ENCODE measurements at regions not wholly inside any gene's neighbourhood (a gene's known extent, or its start where the extent isn't known, plus 50 kb on each side); places are given as distances from the start of the nearest gene placed in this dataset.

DNA sequence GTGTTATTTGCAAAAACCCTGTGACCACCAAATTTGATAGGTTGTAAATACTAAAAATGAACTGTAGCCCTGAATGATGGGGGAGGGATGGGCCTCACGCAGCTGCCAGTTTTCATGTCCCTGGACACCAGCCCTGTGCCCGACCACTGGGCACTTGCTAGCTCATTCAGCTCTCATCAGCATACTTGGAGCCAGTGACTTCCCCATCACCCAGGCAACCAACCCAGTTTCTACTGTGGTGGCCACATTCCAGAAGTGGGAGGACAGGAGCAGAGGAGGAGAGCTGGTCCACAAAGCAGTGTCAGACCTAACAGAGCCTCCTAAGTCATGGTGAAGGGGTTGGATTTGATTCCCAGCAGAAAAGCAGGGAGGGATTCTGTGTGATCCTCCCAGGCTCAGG is 128.2 kb downstream of the CPEB2 start:
- DNase-seq (ENCODE audit: low spot score) = no peak

DNA sequence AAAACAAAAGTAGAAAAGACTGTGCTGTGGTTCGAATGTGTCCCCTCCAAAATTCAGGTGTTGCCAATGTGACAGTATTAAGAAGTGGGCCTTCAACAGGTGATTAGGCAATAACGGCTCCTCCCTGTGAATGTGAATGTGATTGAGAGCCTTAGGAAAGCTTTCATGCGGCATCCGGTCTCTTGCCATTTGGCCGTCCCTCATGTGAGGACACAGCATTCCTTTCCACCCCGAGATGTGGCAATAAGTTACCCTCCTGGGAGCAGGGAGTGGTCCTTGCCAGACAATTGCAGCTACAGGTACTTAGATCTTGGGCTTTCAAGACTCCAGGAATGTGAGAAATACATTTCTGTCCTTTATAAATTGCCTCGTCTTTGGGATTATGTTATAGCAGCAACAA is 129.3 kb downstream of the CPEB2 start:
- no peak for DNase-seq (ENCODE audit: low spot score)

DNA sequence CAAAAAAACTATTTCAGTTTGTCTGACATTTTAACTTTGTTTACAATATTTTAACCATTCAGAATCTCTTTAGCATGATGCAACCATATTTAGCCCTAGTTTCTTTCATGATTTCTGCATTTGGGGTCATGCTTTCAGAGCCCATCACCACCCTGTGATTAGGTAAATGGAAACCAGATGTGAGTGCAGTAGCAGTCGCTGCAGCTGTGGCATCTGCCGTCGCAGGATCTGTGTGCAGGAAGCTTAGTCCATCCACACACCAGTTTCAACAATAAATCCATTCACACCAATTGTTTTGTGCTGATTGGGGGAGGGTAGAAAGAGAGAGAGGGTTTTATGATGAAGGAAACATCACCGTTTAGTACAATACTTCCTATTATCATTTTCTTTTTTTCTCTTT is 130.5 kb downstream of the CPEB2 start:
- no peak for DNase-seq (ENCODE audit: low spot score)

DNA sequence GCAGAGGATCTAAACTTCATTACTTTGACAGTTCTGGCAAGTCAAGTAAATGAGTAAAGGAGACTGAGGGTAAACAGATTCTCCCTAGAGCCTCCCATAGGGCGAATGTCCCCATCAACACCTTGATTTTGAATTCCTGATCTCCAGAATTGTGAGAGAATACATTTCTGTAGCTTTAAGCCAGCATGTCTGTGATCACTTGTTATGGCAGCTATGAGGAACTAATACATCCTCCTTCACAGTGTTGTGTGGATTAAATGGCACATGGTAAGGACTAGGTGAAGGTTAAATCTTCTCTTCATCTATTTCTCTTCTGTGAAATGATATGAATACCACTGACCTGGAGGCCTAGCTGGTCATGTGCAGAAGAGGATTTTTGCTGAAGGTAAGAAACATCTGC is 137.3 kb downstream of the CPEB2 start:
- no peak for DNase-seq (ENCODE audit: low spot score)

DNA sequence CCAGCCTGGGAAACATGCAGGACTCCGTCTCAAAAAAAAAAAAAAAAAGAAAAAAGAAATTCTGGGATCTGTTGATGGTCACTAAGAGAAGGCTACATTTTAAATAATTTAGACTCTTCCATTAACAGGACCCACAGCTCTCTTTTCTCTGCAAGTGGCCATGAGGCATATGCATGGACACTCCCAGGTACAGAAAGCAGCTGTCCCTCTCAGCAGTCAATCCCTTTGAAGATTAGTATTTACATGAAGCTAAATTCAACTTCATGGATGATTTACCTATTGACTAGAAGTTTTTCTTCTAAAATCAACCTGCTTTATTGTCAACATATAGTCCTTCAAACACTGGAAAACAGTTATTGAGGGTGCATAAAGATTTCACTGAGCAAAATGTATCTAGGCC is 139.9 kb downstream of the CPEB2 start:
- DNase-seq (ENCODE audit: low spot score) = no peak

DNA sequence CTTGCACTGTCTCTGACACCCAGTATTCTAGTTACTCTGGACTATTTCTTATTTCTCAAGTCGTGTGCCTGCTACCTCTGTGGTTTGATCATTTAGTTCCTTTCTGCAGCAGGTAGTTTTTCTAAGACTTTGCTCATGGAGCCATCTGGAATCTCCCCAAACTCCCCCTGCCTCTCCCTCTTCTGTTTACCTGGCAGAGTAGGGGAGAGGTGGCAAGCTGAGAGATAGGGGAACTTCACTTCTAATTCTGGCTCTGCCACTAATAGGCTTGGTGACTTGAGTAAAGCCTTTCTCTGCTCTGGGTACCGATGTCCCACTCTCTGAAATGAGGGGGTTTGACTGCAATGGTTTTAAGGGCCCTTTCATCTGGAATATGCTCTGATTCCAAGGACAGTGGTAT is 141.3 kb downstream of the CPEB2 start:
- DNase-seq (ENCODE audit: low spot score) = no peak

DNA sequence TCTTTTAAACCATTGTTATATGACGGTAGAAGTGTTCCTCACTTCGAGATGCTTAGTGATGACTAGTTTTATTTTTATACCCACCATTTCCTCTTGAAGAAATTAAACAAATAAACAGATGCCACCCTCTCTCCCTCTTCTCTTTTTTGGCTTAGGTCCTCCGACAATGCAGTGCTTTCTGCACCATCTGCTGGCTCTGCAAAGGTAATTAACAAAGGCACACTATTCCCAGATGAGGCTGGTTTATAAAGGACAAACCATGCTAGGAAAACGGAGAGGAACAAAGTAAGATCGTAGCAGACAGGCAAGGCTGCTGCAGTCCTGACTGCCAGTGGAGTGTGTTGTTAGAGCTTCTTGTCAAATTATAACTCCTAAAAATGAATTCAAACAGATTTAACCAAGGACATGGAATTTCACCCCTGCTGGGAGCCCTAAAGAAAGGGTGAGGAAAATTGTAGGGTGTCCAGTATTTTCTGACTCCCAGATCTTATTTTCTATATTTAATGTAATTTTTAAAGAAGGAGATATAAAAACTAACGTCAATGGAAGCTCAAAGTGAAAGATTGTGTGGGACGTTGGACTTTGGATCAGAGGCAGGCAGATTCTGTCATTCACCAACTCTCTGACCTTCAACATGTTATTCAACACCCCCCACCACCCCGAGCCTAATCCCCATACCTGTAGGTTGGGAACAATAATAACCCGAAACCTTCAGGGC is 142.1 kb downstream of the CPEB2 start:
- DNase-seq (ENCODE audit: low spot score) = no peak

DNA sequence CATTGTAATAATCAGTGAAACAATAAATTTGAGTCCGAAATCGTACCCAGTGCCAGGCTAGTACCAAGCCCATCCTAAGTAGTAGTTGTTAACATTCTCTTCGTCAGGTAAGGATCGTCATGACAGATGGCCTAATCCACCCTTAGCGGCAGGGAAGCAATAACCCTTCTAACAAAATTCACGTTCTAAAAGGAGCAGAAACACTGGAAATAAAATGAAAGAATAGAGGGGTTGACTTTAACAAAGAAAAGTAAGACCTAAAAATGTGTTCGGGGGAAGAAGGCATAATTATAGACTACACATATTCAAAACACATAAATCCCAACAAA is 142.7 kb downstream of the CPEB2 start:
- no peak for DNase-seq (ENCODE audit: low spot score)

DNA sequence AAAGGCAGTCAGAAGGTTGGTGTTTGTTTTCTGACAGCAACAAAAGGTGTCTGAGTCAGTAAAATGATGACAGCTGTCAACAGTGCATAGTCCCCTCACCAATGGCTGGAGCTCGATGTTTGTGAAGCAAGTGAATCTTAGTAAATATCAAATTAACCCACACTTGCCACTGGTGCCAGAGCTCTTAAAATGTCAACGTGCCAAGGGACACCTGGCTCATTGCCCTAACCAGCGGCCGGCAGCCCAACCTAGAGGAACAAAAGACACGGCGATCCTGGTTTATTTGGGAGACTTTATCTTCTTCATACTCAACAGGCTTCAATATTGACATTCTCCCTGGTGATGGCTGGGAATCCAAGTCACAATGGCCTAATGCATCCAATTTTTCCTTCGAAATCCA is 143.4 kb downstream of the CPEB2 start:
- no peak for DNase-seq (ENCODE audit: low spot score)

DNA sequence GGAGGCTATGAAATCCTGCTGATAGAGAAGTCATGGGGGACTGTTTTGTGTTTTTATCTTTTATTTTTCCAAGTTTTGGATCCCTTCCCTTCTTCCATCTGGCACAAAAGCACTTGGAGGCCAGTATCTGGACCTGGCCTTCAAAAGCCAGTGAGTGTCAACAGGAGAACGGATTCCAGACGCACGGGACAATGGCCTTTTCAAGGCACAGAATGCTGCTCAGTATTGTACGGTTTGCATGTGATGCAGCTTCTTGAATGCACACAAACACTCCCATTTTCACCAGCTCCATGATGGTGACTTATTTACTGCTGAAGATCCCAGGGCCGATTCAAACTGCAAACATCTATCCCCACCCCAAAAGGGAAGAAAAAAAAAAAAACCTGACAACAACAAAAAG is 145.4 kb downstream of the CPEB2 start:
- no peak for DNase-seq (ENCODE audit: low spot score)

DNA sequence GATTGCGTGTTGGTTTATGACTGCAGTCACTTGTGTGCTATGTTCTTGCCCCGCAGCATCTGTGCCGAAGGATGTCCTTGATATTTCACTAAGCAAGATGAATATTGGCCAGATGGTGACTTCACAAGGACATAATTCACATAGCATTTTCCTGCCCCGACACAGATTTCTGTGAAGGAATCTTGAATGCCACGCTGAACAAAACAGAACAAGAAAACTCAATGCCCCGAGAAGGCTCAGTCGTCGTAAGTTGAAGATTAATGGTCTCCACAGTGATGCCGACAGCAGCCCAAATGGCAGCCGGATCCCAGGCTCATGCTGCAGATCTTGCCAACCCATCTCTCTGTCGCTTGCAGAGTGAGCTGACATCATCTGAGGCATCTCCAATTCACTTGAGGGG is 145.9 kb downstream of the CPEB2 start:
- DNase-seq (ENCODE audit: low spot score) = no peak

DNA sequence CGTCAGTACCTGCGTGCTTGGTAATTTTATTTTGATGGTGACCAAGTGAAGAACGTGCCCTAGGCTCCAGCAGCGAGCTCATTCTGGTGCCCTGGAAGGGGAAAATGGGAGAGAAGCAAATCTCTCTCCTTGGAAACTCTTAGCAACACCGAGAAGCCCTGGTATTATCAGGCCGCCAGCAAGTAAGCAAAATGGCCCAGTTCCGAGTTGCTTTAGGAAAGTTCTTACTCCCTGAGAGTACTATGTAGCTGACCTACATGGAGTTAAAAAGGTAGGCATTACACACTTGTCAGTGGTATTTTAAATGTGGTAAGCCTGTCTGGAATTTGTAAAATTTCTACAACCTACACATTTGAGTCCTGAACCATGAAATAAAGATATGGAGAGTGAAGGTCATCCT is 146.4 kb downstream of the CPEB2 start:
- no peak for DNase-seq (ENCODE audit: low spot score)

DNA sequence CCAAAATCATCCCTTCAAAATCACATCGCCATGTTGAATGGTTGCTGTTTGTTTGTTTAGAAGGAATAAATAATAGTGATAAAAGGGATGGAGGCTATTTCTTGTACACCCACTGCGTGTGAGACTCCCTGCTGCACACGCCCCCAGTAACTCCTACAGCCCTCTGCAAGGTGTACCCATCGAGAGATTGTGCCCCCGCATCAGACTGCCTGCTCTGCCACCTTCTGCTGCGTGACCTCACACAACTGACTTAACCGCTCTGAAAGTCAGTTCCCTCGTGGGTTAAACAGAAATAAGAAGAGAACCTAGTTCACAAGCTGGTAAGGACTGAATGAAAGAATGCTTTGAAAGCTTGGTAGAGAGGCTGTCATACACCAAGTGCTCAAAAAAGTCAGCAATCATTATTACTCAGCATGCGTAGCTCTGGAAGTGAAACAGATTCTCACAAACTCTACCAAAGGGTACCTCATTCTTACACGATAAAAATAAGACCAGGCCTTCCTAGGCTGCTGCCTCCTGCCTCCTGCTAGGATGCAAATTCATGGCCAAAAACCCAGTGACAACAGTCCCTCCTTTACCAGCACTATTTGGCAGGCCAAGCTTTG is 147.1 kb downstream of the CPEB2 start:
- no peak for DNase-seq (ENCODE audit: low spot score)

DNA sequence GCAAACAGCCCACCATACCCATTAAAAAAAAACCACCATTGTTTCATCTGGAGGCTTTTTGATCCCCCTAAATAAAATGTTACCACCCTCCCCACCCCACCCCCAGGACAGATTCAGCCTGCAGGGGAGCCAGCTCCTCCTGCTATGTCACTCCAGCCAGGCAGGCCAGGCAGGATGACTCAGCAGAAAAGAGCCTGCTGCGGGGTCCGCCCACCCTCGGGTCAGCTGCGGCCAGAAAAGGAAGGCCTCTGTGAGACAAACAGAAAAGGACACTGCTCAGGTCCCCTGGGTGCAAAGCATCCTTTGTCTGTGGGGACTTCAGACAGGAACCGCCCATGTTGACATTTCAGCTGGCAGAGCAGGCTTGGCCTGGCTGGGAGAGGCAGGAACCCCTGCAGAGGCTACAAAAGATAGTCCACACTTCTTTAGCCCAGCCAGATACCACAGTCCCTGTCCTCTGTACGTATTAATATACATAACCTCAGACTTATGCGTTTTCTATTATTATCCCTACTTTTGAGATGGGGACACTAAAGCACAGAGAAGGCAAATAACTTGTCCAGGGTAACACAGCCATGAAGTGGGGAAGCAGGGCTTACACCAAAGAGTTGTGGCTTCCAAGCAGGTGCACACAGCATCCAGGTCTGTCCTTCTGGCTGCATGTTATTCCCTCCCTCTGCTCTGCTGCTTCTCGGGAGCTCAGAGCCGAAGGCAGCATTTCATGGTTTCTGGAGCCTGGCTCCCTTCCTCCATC is 147.7 kb downstream of the CPEB2 start:
- DNase-seq (ENCODE audit: low spot score) = no peak

DNA sequence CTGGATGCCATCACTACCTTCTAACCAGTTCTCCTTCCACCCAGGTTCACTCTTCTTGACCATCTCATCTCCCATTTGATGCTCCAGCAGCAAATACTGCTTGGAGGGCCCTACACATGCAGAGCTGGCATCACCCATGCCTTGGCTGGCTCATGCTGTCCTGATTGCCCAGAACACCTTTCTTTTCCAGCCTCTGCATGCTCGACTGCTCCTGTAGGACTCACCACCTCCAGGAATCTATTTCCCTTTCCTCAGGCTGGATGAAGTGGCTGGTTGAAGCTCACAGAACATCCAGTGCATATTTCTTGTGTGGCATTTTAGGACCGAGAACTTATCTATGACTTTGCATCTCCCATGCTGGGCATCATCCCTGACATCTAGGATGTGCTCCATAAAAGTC is 148.3 kb downstream of the CPEB2 start:
- DNase-seq (ENCODE audit: low spot score) = no peak

DNA sequence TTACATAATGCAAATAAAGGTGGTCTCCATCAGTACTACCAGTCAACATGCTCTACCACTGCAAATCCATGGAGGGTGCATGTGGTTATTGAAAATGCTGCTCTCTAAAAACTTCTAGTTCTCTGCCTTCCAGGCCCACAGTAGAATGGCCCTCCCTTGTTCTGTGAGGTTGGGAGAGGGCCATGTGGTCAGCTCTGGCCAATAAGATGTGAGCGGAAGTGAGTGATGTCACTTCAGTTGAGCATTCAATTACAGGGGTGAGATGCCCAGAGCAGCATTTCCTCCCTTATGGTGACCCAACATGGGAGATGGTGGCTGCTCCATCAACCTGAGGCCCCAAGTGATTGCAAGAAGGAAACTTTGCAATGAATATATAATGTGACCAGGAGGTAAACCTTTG is 148.8 kb downstream of the CPEB2 start:
- DNase-seq (ENCODE audit: low spot score) = no peak

DNA sequence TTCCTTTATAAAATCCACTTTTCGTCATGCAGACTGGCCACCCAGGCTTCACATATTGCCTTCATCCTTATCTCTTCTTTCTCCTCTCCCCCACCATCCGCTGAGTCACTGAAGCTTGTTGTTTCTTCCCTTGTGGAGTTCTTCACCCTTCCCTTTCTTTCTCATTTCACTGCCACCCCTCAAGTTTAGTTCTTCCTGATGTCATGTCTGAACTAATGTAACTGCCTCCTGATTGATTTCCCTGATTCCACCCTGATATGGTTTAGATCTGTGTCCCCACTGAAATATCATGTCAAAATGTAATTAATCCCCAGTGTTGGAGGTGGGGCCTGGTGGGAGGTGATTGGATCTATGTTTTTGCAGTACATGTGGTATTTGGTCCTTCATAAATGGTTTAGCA is 151.4 kb downstream of the CPEB2 start:
- no peak for DNase-seq (ENCODE audit: low spot score)

DNA sequence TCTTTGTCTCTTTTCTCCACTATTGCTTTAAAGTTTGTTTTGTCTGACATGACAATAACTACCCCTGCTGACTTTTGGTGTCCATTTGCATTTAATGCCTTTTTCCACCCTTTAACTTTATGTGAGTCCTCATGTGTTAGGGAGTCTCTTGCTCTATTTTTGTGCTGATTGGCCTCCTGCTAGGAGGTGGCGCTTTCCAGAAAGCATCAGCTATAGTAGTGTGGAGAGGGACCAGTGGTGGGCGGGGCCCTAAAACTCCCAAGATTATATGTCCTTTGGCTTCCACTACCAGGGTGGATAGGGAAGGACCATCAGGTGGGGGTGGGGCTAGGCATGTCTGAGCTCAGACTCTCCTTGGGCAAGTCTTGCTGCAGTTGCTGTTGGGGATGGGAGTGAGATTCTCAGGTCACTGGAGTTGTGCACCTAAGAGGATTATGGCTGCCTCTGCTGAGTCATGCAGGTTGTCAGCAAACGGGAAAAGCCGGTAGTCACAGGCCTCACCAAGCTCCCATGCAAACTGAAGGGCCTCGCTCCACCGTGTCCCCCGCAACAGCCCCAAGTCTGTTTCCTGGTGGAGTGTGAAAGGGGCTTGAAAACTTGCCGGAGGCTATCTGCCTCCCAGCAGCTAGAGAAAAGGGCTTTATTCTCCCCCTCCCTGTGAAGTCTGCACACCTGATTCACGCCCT is 156.3 kb downstream of the CPEB2 start:
- DNase-seq (ENCODE audit: low spot score) = no peak

DNA sequence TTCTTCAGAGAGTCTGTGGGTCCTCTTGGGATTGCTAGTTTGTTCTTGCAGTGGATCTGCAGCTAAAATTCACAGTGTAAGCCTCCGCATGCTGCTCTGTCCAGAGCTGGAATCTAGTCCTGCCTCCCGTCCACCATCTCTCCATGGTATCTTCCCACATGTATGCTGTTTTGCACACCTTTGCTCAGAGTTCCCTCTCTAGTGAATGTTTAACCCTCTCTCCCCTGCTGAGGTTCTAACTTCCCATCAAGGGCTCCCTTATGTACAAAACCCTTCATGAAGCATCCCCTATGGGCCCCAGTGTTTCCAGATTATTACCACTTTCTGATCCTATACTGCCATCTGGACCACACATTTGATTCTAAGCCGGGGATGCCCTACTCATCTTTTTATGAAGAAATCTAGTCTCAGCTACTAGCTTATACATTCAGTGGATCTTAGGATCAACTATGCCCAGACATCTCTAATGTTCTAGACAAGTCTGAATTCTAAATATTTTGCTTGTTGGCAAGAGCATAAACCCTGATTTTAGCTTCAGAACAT is 157.3 kb downstream of the CPEB2 start:
- DNase-seq (ENCODE audit: low spot score) = no peak

DNA sequence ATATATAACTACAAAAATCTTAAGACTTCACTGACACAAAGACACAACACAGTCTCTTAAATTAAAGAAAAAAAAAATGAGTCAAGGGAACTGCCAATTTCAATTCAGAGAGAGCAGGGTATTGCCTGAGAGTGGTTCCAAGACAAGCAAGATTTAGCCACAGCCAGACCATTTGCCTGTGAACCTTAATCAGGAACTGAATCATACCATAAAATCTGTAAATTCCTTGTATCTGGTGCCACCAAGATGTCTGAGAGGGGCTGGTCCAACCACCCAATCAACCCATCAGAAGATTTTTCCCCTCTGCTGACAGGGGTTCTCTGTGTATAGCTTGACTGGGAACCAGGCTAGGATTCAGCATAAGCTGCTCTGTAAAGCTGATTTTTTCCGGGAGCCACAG is 159.2 kb downstream of the CPEB2 start:
- no peak for DNase-seq (ENCODE audit: low spot score)

DNA sequence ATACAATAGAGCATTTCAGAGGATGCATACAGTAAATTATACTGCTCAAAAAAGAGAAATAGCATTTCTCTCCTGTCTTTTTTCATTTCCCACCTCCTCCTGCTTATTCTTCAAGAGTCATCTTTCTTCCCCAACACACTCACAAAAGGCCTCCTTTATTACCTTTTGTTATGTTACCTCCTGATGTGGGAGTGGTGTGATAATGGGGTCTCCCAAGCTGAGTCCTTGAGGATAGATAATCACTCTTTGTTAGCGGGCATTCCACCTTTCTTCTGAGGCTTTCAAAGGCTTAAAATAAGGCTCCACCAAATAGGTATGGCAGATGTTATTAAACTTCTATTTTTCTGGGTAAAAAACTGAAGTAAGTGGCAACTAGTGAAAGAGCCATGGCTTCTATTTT is 159.8 kb downstream of the CPEB2 start:
- DNase-seq (ENCODE audit: low spot score) = no peak

DNA sequence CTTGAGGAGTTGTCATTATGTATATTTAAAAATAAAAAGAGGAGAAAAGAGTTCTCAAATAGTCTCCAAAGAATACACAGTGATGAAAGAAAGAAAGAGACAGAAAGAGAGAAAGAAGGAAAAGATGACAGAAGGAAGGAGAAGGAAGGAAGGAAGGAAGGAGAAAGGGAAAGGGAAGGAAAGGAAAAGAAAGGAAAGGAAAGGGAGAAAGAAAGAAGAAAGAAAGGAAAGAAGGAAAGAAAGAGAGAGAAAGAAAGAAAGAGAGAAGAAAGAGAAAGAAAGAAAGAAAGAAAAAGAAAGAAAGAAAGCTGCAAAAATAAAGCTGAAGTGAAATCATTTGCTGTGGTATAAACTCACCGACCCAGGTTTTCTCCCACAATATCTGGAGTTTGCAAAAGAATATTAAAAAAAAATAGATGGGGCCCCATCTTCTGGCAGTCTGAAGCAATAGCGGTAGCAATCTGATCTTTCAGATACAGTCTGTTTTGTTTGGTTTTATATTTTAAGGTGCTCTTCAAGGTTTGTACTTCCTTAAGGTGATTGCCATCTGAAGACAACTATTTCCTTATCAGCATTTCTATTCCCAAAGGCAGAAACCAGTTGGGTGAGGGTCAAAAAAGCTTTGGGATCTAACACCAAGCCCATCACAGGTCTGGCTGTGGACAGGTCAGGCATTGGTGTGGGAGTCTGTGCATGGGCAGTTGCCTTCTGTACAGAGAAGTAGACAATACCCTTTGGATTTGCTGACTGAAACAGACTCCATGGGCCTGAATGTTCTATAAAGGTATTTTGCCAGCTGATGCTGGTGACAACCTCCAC is 160.4 kb downstream of the CPEB2 start:
- no peak for DNase-seq (ENCODE audit: low spot score)

Measured in germinal center (tissue), 1 donor.